ENCODE measurements at regions not wholly inside any gene's neighbourhood (a gene's known extent, or its start where the extent isn't known, plus 50 kb on each side); places are given as distances from the start of the nearest gene placed in this dataset.

DNA sequence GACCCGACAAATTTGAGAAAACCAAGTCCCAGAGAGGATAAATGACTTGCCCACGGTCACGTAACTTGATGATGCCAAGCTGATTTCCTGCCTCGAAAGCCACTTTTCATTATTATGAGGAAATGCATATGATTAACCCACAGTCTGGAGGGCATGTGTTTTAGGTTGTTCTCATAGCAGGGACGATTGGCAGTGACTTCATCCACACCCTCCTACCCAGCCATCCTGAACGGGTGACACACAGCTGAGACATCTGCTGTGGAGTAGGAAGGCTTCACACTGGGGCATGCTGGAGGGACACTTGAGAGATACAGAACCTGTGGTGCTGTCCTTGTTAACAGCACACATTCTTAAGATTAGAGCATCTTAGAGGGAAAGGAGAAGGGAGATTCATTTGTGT, 65.4 kb upstream of the WDFY2 start:
- DNase-seq (ENCODE audit: low spot score), result no peak
- H2AFZ ChIP-seq, result no peak overlapping the region
- H4K20me1 ChIP-seq (ENCODE audit: insufficient read depth, poor library complexity, severe bottlenecking), result no peaks in the 10 kb centered on the region
- no peak overlapping the region for H3K4me2 ChIP-seq
- no peaks in the 10 kb centered on the region for H3K36me3 ChIP-seq (replicated peaks; ENCODE audit: insufficient read depth, low read depth)
- no peak overlapping the region for H3K4me3 ChIP-seq
- no peaks in the 10 kb centered on the region for H3K9me2 ChIP-seq (replicated peaks; ENCODE audit: insufficient read depth)
- H3K4me1 ChIP-seq (ENCODE audit: insufficient read depth), result peaks cover 9% of the 10 kb centered on the region
- H3K79me2 ChIP-seq, result no peaks in the 10 kb centered on the region
- H3K27me3 ChIP-seq, result no peaks in the 10 kb centered on the region
- 88% methylated on average over 6 of the region's 6 CpGs for WGBS (ENCODE audit: low lambda C conversion rate, missing lambda C conversion rate)
- no peaks in the 10 kb centered on the region for H3K9me3 ChIP-seq (ENCODE audit: low read depth)
- TF ChIP-seq, protein P1, sequence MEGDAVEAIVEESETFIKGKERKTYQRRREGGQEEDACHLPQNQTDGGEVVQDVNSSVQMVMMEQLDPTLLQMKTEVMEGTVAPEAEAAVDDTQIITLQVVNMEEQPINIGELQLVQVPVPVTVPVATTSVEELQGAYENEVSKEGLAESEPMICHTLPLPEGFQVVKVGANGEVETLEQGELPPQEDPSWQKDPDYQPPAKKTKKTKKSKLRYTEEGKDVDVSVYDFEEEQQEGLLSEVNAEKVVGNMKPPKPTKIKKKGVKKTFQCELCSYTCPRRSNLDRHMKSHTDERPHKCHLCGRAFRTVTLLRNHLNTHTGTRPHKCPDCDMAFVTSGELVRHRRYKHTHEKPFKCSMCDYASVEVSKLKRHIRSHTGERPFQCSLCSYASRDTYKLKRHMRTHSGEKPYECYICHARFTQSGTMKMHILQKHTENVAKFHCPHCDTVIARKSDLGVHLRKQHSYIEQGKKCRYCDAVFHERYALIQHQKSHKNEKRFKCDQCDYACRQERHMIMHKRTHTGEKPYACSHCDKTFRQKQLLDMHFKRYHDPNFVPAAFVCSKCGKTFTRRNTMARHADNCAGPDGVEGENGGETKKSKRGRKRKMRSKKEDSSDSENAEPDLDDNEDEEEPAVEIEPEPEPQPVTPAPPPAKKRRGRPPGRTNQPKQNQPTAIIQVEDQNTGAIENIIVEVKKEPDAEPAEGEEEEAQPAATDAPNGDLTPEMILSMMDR (IDR thresholded peaks at IDR 0.05; ENCODE audit: poor library complexity), result no peak
- no peak for TF ChIP-seq EZH2 (IDR thresholded peaks at IDR 0.05; ENCODE audit: borderline replicate concordance)
- no peak for TF ChIP-seq EZH2phosphoT487 (IDR thresholded peaks at IDR 0.05; ENCODE audit: low read depth, severe bottlenecking, unreplicated experiment)
- no peak overlapping the region for H3K27ac ChIP-seq

DNA sequence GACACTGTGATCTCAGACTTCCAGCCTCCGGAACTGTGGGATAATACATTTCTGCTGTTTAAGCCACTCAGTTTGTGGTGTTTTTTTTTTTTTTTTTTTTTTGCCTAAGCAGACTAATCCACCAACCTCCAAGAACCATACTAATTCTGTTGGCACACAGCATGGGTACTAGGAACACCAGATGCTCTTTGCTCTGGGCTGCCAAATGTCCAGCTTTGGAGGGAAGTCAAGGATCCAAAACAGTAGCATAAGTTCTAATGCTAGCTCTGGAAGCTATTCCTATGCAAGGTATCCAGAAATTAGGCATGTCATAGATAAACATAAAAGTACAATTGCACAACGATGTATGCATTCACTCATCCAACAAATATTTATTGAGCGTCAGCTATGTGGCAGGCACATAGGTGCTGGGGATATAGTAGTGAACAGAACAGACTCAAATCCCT, 64.5 kb upstream of the WDFY2 start:
- Histone ChIP-seq H3K4me3 (no peak overlapping the region), H3K27ac (peak overlapping the region; percentile 47), H3K4me2 (no peak overlapping the region), H3K36me3 (replicated peaks; ENCODE audit: insufficient read depth, low read depth) (no peaks in the 10 kb centered on the region), H3K4me1 (ENCODE audit: insufficient read depth) (peaks cover 13% of the 10 kb centered on the region), H4K20me1 (ENCODE audit: insufficient read depth, poor library complexity, severe bottlenecking) (no peaks in the 10 kb centered on the region), H3K79me2 (no peaks in the 10 kb centered on the region), H3K9me3 (ENCODE audit: low read depth) (no peaks in the 10 kb centered on the region), H3K9me2 (replicated peaks; ENCODE audit: insufficient read depth) (no peaks in the 10 kb centered on the region), H2AFZ (no peak overlapping the region), H3K27me3 (no peaks in the 10 kb centered on the region)
- no peak for DNase-seq (ENCODE audit: low spot score)
- TF ChIP-seq, protein P1 (IDR thresholded peaks at IDR 0.05; ENCODE audit: poor library complexity), result no peak
- TF ChIP-seq EZH2phosphoT487 (IDR thresholded peaks at IDR 0.05; ENCODE audit: low read depth, severe bottlenecking, unreplicated experiment) (no peak), EZH2 (IDR thresholded peaks at IDR 0.05; ENCODE audit: borderline replicate concordance) (no peak)
- 73% methylated on average over 3 of the region's 3 CpGs for WGBS (ENCODE audit: low lambda C conversion rate, missing lambda C conversion rate)

DNA sequence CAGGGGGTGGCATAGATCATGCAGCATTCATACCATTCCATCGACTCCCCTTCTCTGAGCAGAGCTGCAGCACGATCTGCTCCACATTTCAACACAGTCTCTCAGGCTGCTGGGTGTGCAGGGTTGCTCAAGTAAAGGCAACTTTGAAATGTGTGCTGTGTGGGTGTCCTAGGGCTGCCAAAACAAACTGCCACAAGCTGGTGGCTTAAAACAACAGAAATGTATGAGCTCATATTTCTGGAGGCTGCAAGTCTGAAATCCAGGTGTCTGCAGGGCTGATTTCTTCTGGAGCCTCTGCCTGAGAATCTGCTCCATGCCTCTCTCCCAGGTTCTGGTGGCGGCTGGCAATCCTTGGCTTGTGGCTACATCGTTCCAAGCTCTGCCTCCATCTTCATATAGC, 63.7 kb upstream of the WDFY2 start:
- no peak overlapping the region for H2AFZ ChIP-seq
- no peak overlapping the region for H3K4me3 ChIP-seq
- WGBS (ENCODE audit: low lambda C conversion rate, missing lambda C conversion rate), result 89% methylated on average over 4 of the region's 4 CpGs

More for the DNA sequence above, 63.7 kb upstream of the WDFY2 start:
- Histone ChIP-seq H3K27me3 (no peaks in the 10 kb centered on the region), H3K36me3 (replicated peaks; ENCODE audit: insufficient read depth, low read depth) (no peaks in the 10 kb centered on the region), H3K9me3 (ENCODE audit: low read depth) (no peaks in the 10 kb centered on the region), H3K27ac (peak overlapping the region; percentile 47), H3K4me1 (ENCODE audit: insufficient read depth) (peaks cover 13% of the 10 kb centered on the region), H3K9me2 (replicated peaks; ENCODE audit: insufficient read depth) (no peaks in the 10 kb centered on the region), H3K79me2 (no peaks in the 10 kb centered on the region), H4K20me1 (ENCODE audit: insufficient read depth, poor library complexity, severe bottlenecking) (no peaks in the 10 kb centered on the region), H3K4me2 (no peak overlapping the region)
- peak; percentile 24 for DNase-seq (ENCODE audit: low spot score)
- no peak for TF ChIP-seq EZH2 (IDR thresholded peaks at IDR 0.05; ENCODE audit: borderline replicate concordance)
- TF ChIP-seq, protein P1 (IDR thresholded peaks at IDR 0.05; ENCODE audit: poor library complexity), result no peak
- TF ChIP-seq EZH2phosphoT487 (IDR thresholded peaks at IDR 0.05; ENCODE audit: low read depth, severe bottlenecking, unreplicated experiment), result no peak

Measured in hepatocyte (in vitro differentiated cells).